ENCODE measurements at regions not wholly inside any gene's neighbourhood (a gene's known extent, or its start where the extent isn't known, plus 50 kb on each side); places are given as distances from the start of the nearest gene placed in this dataset.

DNA sequence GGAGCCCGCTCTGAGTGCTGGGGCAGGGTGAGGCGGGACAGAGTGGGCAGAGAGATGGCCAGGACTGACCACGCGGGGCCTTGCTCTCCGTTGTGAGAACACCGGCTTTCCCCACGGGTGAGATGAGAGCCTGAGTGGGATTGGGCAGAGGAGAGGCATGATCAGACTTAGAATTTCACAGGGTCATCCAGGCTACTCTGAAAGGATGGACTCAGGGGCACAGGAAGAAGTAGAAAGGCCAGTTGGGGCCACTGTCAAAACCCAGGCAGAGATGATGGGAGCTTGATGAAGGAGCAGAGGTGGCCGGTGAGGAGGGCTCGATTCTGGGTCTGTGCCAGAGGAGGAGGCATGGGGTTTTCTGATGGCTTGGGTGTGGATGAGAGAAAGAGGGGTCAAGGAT is 63.8 kb upstream of the NUP50 start (continued):
- TF ChIP-seq SMARCA4 (IDR thresholded peaks at IDR 0.05) (no peak), ZNF609 (CRISPR knock-in tag; IDR thresholded peaks at IDR 0.05; ENCODE audit: borderline replicate concordance) (no peak), ZNF444 (CRISPR knock-in tag; IDR thresholded peaks at IDR 0.05) (no peak), ZNF57 (CRISPR knock-in tag; IDR thresholded peaks at IDR 0.05) (no peak), POLR2H (tag; IDR thresholded peaks at IDR 0.05; ENCODE audit: low read depth) (no peak), TAF1 (IDR thresholded peaks at IDR 0.05; ENCODE audit: control insufficient read depth, extremely low read depth, insufficient read depth, low read length, severe bottlenecking) (no peak), IFI16 (CRISPR knock-in tag; IDR thresholded peaks at IDR 0.05) (no peak), ZNF224 (CRISPR knock-in tag; IDR thresholded peaks at IDR 0.05) (no peak), HMGN3 (IDR thresholded peaks at IDR 0.05; ENCODE audit: borderline replicate concordance, extremely low read depth, insufficient read length, low read depth, low read length) (no peak)
